ENCODE measurements at regions not wholly inside any gene's neighbourhood (a gene's known extent, or its start where the extent isn't known, plus 50 kb on each side); places are given as distances from the start of the nearest gene placed in this dataset.

GRCh38 chr4:132901224-132901623 is 247.9 kb upstream of the PCDH10 start:
- DNase-seq = no peak

- no peak for DNase-seq
Measured at GRCh38 chr4:132910229-132910748, 238.8 kb upstream of the PCDH10 start.

- DNase-seq = no peak
Measured at GRCh38 chr4:132918096-132918495, 231.0 kb upstream of the PCDH10 start.

GRCh38 chr4:132923516-132923915 is 225.6 kb upstream of the PCDH10 start:
- DNase-seq = no peak

- DNase-seq = no peak
Measured at GRCh38 chr4:132934911-132935310, 214.2 kb upstream of the PCDH10 start.

- no peak for DNase-seq
Measured at GRCh38 chr4:132955146-132955545, 193.9 kb upstream of the PCDH10 start.

- no peak for DNase-seq
Measured at GRCh38 chr4:132956962-132957361, 192.1 kb upstream of the PCDH10 start.

- no peak for DNase-seq
Measured at GRCh38 chr4:132958457-132959263, 190.4 kb upstream of the PCDH10 start.

- no peak for DNase-seq
Measured at GRCh38 chr4:132981611-132982010, 167.5 kb upstream of the PCDH10 start.

DNA sequence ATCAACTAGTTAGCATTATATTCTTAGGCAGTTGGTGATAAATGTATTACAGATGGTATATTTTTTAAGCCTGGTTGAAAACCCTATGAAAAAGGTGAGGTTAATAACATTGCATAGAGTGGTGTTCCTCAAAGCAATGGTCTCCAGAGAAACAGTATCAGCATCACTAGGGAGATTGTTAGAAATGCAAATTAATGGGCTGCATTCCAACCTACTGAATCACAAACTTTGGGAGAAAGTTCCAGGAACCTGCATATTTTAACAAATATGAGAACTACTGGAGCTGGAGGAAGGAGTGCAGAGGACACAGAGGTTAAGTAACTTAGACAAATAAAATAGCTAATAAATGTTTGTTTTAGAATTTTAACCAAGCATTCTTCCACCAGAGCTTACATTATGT is 166.9 kb upstream of the PCDH10 start:
- DNase-seq = no peak

- DNase-seq = no peak
Measured at GRCh38 chr4:132991111-132991510, 158.0 kb upstream of the PCDH10 start.

- DNase-seq = no peak
Measured at GRCh38 chr4:132992686-132993085, 156.4 kb upstream of the PCDH10 start.

DNA sequence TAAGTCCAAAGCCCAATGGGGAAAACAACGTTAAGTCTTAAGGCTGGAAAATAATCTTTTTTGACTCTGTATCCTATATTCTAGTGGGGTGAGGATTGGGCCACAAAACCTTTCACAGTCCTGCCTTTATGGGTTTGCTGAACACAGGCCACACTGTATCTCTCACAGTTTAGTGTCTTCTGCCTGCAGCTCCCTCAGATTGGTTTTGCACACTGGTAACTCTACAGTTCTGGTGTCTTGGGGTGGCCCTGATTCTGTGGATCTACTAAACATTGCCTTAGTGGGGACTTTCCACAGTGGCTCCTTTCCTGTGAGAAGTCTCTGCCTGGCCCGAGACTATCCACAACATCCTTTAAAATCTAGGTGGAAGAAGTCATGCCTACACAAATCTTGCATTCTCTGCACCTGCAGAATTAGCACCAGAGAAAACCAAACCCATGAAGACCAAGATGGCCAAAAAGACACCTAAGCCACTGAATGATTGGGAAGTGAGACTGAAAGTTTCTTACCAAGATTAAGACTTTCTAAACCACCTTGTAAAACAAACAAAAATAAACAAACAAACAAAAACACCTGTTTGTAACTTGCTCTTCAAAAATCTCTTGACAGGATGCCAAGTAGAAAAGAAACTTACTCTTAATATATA is 150.4 kb upstream of the PCDH10 start:
- no peak for DNase-seq

- DNase-seq = no peak
Measured at GRCh38 chr4:133000012-133000411, 149.1 kb upstream of the PCDH10 start.

- DNase-seq = no peak
Measured at GRCh38 chr4:133003169-133003568, 145.9 kb upstream of the PCDH10 start.

GRCh38 chr4:133014473-133015135 is 134.5 kb upstream of the PCDH10 start:
- no peak for DNase-seq

DNA sequence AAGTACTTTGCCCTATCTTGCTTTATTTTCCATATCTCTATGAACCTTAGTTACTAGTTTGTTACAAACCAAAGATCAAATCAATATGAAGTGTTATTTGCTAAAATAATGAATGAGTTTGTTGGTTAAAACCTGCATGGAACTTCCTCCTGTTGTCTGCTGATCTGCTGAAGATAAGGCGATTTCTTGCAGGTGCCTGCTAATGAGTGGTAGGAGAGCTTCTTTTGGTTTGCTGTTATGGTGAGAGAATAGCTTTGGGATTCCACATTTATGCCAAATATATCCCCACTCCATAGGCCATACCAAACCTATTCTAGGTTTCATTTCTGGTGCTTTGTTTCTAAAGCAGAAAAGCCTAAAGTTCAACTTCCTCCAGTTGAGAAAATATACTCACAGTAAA is 103.8 kb upstream of the PCDH10 start:
- no peak for DNase-seq

GRCh38 chr4:133046156-133046555 is 102.9 kb upstream of the PCDH10 start:
- DNase-seq = no peak

GRCh38 chr4:133058701-133059100 is 90.4 kb upstream of the PCDH10 start:
- no peak for DNase-seq

DNA sequence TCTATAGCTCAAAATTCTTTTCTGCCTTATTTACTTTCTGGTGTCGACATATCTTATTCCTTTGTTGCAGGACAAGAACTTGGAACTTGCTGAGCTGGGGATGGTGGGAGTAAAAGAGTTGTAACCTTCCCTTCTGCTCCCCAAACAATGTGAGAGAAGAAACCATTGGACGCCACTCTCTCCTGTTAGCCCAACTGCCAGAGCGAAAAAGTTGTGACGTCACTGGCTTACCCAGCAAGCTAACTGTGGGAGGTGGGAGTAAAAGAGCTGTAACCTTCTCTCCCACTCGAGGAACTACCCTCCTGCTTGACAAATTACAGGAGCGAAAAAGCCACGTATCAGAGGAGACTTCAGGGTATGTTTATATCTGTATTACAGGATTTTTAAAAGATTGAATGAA is 90.0 kb upstream of the PCDH10 start:
- no peak for DNase-seq

DNA sequence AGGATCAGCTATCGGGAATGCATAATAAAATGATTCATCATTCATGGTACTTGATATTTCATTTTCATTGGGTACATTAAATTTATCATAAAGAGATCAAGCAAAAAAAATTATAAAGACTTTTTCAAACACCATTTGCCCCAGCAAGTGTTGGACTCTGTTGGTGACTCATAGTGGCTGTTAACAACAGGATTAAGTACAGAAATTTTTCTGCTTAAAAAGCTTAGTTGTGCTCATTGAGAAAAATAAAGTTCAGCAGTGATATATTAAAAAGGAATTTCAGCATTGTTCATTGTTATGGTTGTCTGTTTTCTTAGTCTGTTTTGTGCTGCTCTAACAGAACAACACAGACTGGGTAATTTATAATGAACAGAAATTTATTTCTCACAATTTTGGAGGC is 86.2 kb upstream of the PCDH10 start:
- DNase-seq = no peak

GRCh38 chr4:133068083-133068482 is 81.0 kb upstream of the PCDH10 start:
- DNase-seq = no peak

- no peak for DNase-seq
Measured at GRCh38 chr4:133081246-133081645, 67.8 kb upstream of the PCDH10 start.

DNA sequence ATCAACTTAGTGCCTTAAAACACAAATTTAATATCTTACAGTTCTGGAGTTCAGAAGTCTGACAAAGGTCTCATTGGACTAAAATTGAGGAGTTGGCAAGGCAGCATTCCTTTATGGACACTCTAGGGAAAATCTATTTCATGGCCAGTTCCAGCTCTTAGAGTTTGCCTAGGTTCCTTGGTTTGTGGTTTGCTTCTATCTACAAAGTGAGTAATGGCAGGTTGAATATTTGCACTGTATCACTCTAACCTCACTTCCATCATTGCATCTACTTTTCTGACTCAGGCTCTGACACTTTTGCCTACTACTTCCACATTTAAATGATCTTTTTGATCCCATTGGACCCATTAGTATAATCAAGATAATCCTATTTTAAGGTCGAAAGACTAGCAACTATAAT is 64.7 kb upstream of the PCDH10 start:
- no peak for DNase-seq

Data from activated CD8-positive, alpha-beta memory T cell treated with anti-CD3 and anti-CD28 coated beads, Interleukin-2, amount 50 U/mL, for 4 hours (primary cell).